ENCODE measurements at regions not wholly inside any gene's neighbourhood (a gene's known extent, or its start where the extent isn't known, plus 50 kb on each side); places are given as distances from the start of the nearest gene placed in this dataset.

DNA sequence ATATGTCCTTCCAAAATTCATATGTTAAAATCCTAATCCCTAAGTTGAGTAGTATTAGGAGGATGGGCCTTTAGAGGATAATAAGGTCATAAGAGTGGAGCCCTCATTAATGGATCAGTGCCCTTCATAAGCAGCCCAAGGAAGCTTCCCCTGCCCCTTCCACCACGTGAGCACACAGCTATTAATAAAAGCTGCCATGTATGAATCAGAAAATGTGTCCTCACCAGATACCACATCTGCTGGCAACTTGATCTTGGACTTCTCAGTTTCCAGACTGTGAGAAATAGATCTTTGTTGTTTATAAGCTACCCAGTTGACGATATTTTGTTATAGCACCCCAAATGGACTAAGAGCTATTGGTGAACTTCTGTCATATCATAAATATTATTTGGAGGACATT, 207.7 kb upstream of the HDDC2 start:
- Histone ChIP-seq H2AK5ac (ENCODE audit: low read depth, low read length) (no peak overlapping the region), H2BK5ac (ENCODE audit: low read depth, low read length, poor library complexity, severe bottlenecking) (no peak overlapping the region), H2BK15ac (ENCODE audit: low read depth, low read length) (no peak overlapping the region), H3K9me3 (ENCODE audit: control insufficient read depth, insufficient read depth, low read length) (no peaks in the 10 kb centered on the region), H3K4me2 (ENCODE audit: low read depth, low read length) (no peak overlapping the region), H4K91ac (ENCODE audit: insufficient read depth, low read depth, low read length) (no peak overlapping the region), H4K8ac (ENCODE audit: low read depth in 2 of 2, low read length in 2 of 2) (no peak overlapping the region), H3K23ac (ENCODE audit: low read depth, low read length) (no peak overlapping the region), H2AK9ac (replicated peaks; ENCODE audit: low read depth, low read length, poor library complexity) (no peak overlapping the region), H2BK20ac (ENCODE audit: low read depth, low read length) (no peak overlapping the region), H4K20me1 (ENCODE audit: insufficient read depth, low read length) (no peaks in the 10 kb centered on the region), H4K5ac (ENCODE audit: low read depth, low read length) (no peak overlapping the region), H3K56ac (ENCODE audit: extremely low read depth, insufficient read depth, low read length) (no peak overlapping the region), H3K36me3 (ENCODE audit: control insufficient read depth, insufficient read depth, low read length) (no peaks in the 10 kb centered on the region), H3K79me1 (ENCODE audit: low read depth in 1 of 2, low read length in 2 of 2) (no peaks in the 10 kb centered on the region), H3K4me3 (ENCODE audit: insufficient read depth, low read depth, low read length) (no peak overlapping the region), H2BK120ac (ENCODE audit: low read depth, low read length) (no peak overlapping the region), H3K9me1 (ENCODE audit: insufficient read depth, low read length) (no peaks in the 10 kb centered on the region), H3K27me3 (ENCODE audit: control insufficient read depth, insufficient read depth, low read length) (no peaks in the 10 kb centered on the region), H3K14ac (replicated peaks; ENCODE audit: low read depth, low read length) (no peak overlapping the region), H2AFZ (replicated peaks; ENCODE audit: low read length, poor library complexity) (no peak overlapping the region), H3K4me1 (ENCODE audit: control insufficient read depth, insufficient read depth, low read length) (no peaks in the 10 kb centered on the region), H3K27ac (ENCODE audit: insufficient read depth, low read length) (no peak overlapping the region), H3K4ac (ENCODE audit: low read depth, low read length) (no peak overlapping the region), H3K9ac (ENCODE audit: low read depth, low read length) (no peak overlapping the region), H3K18ac (ENCODE audit: low read depth, low read length) (no peak overlapping the region)
- ChIA-PET POLR2A (ENCODE audit: unreplicated experiment) (no interaction called here), CTCF (no interaction called here)
- ATAC-seq (ENCODE audit: low read depth): no peak
- in situ Hi-C loops (cut with MboI; ENCODE audit: low sequenced_read_pairs) (no loop called here), dilution Hi-C loops (cut with HindIII; ENCODE audit: low sequenced_read_pairs, unreplicated experiment) (no loop called here), intact Hi-C loops (cut with micrococcal nuclease) (no loop called here)
- DNase-seq: no peak
- TF ChIP-seq CHD1 (IDR thresholded peaks at IDR 0.05; ENCODE audit: low read depth, low read length) (no peak), SMC3 (IDR thresholded peaks at IDR 0.05; ENCODE audit: low read depth, low read length) (no peak), MXI1 (IDR thresholded peaks at IDR 0.05; ENCODE audit: borderline replicate concordance, low read depth, low read length) (no peak), RCOR1 (IDR thresholded peaks at IDR 0.05; ENCODE audit: insufficient replicate concordance, low read length) (no peak), NFE2L2 (IDR thresholded peaks at IDR 0.05; ENCODE audit: low read depth, low read length) (no peak), RFX5 (IDR thresholded peaks at IDR 0.05; ENCODE audit: low read depth, low read length) (no peak), CTCF (conservative IDR thresholded peaks at IDR 0.05; ENCODE audit: low read depth, low read length) (no peak), CEBPB (IDR thresholded peaks at IDR 0.05; ENCODE audit: low read depth, low read length) (no peak), MAFK (IDR thresholded peaks at IDR 0.05; ENCODE audit: low read depth, low read length) (no peak), POLR2A (IDR thresholded peaks at IDR 0.05; ENCODE audit: low read depth, low read length) (no peak), FOS (IDR thresholded peaks at IDR 0.05; ENCODE audit: low read depth, low read length) (no peak)
- TF ChIP-seq, protein P1, sequence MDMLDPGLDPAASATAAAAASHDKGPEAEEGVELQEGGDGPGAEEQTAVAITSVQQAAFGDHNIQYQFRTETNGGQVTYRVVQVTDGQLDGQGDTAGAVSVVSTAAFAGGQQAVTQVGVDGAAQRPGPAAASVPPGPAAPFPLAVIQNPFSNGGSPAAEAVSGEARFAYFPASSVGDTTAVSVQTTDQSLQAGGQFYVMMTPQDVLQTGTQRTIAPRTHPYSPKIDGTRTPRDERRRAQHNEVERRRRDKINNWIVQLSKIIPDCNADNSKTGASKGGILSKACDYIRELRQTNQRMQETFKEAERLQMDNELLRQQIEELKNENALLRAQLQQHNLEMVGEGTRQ (IDR thresholded peaks at IDR 0.05; ENCODE audit: low read depth, low read length): no peak
- TF ChIP-seq, protein P2, sequence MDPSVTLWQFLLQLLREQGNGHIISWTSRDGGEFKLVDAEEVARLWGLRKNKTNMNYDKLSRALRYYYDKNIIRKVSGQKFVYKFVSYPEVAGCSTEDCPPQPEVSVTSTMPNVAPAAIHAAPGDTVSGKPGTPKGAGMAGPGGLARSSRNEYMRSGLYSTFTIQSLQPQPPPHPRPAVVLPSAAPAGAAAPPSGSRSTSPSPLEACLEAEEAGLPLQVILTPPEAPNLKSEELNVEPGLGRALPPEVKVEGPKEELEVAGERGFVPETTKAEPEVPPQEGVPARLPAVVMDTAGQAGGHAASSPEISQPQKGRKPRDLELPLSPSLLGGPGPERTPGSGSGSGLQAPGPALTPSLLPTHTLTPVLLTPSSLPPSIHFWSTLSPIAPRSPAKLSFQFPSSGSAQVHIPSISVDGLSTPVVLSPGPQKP (IDR thresholded peaks at IDR 0.05; ENCODE audit: borderline replicate concordance, low read depth, low read length): no peak
- no CpG with 5 or more reads among the region's 2 CpGs for WGBS, 2 experiments (ENCODE audit: extremely low coverage in 2 of 2, insufficient read length in 1 of 2)
- BruUV-seq (replicated peaks): no TSS peak
